Nephron (organoid): ENCODE measurements at regions not wholly inside any gene's neighbourhood (a gene's known extent, or its start where the extent isn't known, plus 50 kb on each side); places are given as distances from the start of the nearest gene placed in this dataset.

Experiments used
- H3K27ac Mint-ChIP-seq, 3 experiments: 2 replicates each; pipeline ENCODE4 v1.8.0; 2020; ENCODE audit warnings: mixed read lengths in 3 of 3, mild to moderate bottlenecking in 2 of 3, moderate library complexity in 1 of 3
- H3K27me3 Mint-ChIP-seq: 2 replicates; pipeline ENCODE4 v1.8.0; 2021; ENCODE audit warnings: low read depth, mild to moderate bottlenecking, moderate library complexity, mixed read lengths
- H3K36me3 Mint-ChIP-seq: 2 replicates; pipeline ENCODE4 v1.8.0; 2020; ENCODE audit warnings: low read depth, mixed read lengths
- H3K4me1 Mint-ChIP-seq: 2 replicates; pipeline ENCODE4 v1.8.0; 2020; ENCODE audit warnings: mixed read lengths
- H3K4me3 Mint-ChIP-seq, 3 experiments: 2 replicates each; pipeline ENCODE4 v1.8.0; 2020; ENCODE audit warnings: mild to moderate bottlenecking in 3 of 3, mixed read lengths in 3 of 3, moderate library complexity in 2 of 3
- H3K9me3 Mint-ChIP-seq: 2 replicates; pipeline ENCODE4 v1.8.0; 2020; ENCODE audit warnings: mixed read lengths
- CTCF ChIP-seq, 3 experiments: fragments of 200-600 bp; sonication (generic); IDR thresholded peaks; one replicate each; pipeline ENCODE4 v1.5.0; 2021; ENCODE audit warnings: antibody characterized with exemption in 3 of 3; ENCODE audit not compliant: unreplicated experiment in 3 of 3

- no peak overlapping the region for H3K27ac Mint-ChIP-seq
- no peak for TF ChIP-seq CTCF (IDR thresholded peaks at IDR 0.05; ENCODE audit: unreplicated experiment in 3 of 3)
- no peak overlapping the region for H3K4me3 Mint-ChIP-seq
- no peaks in the 10 kb centered on the region for H3K36me3 Mint-ChIP-seq
- H3K9me3 Mint-ChIP-seq: no peaks in the 10 kb centered on the region
- no peaks in the 10 kb centered on the region for H3K27me3 Mint-ChIP-seq
- no peaks in the 10 kb centered on the region for H3K4me1 Mint-ChIP-seq
Observed at GRCh38 chr3:152103257-152103656, 165.5 kb upstream of the MBNL1 start.

GRCh38 chr3:152104847-152105415 is 163.8 kb upstream of the MBNL1 start:
- Mint-ChIP-seq H3K4me1 (no peaks in the 10 kb centered on the region), H3K9me3 (no peaks in the 10 kb centered on the region), H3K27me3 (no peaks in the 10 kb centered on the region), H3K27ac (no peak overlapping the region), H3K36me3 (no peaks in the 10 kb centered on the region), H3K4me3 (no peak overlapping the region)
- no peak for TF ChIP-seq CTCF (IDR thresholded peaks at IDR 0.05; ENCODE audit: unreplicated experiment in 3 of 3)

GRCh38 chr3:152105446-152105845 is 163.3 kb upstream of the MBNL1 start:
- Mint-ChIP-seq H3K4me1 (no peaks in the 10 kb centered on the region), H3K9me3 (no peaks in the 10 kb centered on the region), H3K36me3 (no peaks in the 10 kb centered on the region), H3K27ac (no peak overlapping the region), H3K4me3 (no peak overlapping the region), H3K27me3 (no peaks in the 10 kb centered on the region)
- TF ChIP-seq CTCF (IDR thresholded peaks at IDR 0.05; ENCODE audit: unreplicated experiment in 3 of 3): no peak

GRCh38 chr3:152109038-152109437 is 159.7 kb upstream of the MBNL1 start:
- no peaks in the 10 kb centered on the region for H3K36me3 Mint-ChIP-seq
- TF ChIP-seq CTCF (IDR thresholded peaks at IDR 0.05; ENCODE audit: unreplicated experiment in 3 of 3): no peak
- H3K9me3 Mint-ChIP-seq: no peaks in the 10 kb centered on the region
- no peaks in the 10 kb centered on the region for H3K4me1 Mint-ChIP-seq
- H3K27me3 Mint-ChIP-seq: no peaks in the 10 kb centered on the region
- no peak overlapping the region for H3K4me3 Mint-ChIP-seq
- no peak overlapping the region for H3K27ac Mint-ChIP-seq

GRCh38 chr3:152113413-152113812 is 155.3 kb upstream of the MBNL1 start:
- no peak overlapping the region for H3K4me3 Mint-ChIP-seq
- peaks cover 7% of the 10 kb centered on the region for H3K9me3 Mint-ChIP-seq
- no peaks in the 10 kb centered on the region for H3K27me3 Mint-ChIP-seq
- H3K36me3 Mint-ChIP-seq: no peaks in the 10 kb centered on the region
- H3K4me1 Mint-ChIP-seq: no peaks in the 10 kb centered on the region
- H3K27ac Mint-ChIP-seq: no peak overlapping the region
- no peak for TF ChIP-seq CTCF (IDR thresholded peaks at IDR 0.05; ENCODE audit: unreplicated experiment in 3 of 3)

- Mint-ChIP-seq H3K27ac (no peak overlapping the region), H3K4me3 (no peak overlapping the region), H3K4me1 (no peaks in the 10 kb centered on the region), H3K9me3 (peaks cover 7% of the 10 kb centered on the region), H3K36me3 (no peaks in the 10 kb centered on the region), H3K27me3 (no peaks in the 10 kb centered on the region)
- no peak for TF ChIP-seq CTCF (IDR thresholded peaks at IDR 0.05; ENCODE audit: unreplicated experiment in 3 of 3)
Observed at GRCh38 chr3:152113992-152114651, 154.6 kb upstream of the MBNL1 start.
